GM19455 (cell line): ENCODE measurements at regions not wholly inside any gene's neighbourhood (a gene's known extent, or its start where the extent isn't known, plus 50 kb on each side); places are given as distances from the start of the nearest gene placed in this dataset.

Experiments used
- ATAC-seq: cut with Tn5 transposase; IDR thresholded peaks from one replicate; pipeline ENCODE4 v1.9.1; 2021; ENCODE audit not compliant: unreplicated experiment

DNA sequence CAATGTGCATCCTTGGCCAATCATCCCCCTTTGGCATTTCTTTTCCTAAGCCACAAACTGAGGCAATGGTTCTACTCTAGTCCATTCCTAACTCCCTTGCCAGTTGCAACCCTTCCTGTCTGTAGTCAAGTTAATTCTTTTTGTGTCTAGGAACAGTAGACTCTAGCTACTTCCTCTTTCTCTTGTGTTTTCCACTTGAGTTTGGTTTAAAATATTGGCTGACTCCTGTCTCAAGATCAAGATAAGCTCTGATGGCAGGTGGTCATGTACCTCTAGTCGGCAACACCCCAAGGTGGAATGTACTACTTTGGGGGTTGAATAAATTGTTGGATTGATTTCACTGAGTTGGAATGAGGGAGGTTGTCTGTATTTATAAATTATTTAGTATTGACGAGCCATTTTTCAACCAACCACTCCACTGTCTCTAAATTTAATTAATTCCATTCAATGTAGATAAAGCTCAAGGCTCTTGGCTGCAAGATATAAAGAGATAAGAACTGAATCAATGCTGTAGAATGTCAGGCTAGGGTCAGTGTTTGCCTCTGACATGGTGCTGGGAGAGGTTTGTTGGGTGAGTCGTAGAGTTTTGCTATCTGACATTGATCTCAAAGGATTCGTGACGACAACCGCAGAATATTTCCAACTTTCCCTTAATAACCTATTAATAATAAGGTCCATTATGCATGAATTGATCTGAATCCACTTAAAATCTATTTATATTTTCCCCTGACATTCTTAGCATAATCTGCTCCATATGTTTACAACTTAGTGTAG is 188.7 kb upstream of the APCDD1 start:
- ATAC-seq = no peak

DNA sequence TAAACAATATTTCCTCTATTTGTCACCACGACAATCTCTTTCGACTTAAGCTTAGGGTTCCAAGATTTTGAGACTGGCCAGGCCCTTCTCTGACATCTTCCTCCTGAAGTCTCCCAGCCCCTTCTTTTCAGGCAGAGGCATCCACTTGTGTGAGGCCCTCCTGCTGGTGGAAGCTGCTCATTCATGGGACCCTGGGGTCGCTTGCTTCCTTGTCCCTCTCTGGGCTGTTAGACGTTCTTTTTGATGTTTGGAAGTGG is 188.2 kb upstream of the APCDD1 start:
- no peak for ATAC-seq

DNA sequence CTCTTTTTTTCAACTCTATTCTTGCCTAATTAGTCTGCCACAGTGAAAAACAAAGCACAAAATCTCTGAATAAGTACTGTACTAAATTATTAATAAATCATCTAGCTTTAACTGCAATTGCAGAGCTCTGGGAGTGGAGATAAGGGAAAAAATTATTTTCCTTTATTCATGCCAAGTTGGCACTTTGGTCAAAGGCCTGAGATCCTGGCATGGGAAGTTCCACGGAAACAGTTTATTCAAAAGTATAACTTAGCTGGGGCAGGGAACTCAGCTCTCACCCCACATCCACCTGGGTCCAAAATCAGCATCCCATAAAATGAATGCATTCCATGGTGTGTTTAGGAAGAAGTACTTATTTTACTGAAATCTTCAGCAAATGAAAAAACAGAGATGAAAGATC is 185.2 kb upstream of the APCDD1 start:
- ATAC-seq = no peak

DNA sequence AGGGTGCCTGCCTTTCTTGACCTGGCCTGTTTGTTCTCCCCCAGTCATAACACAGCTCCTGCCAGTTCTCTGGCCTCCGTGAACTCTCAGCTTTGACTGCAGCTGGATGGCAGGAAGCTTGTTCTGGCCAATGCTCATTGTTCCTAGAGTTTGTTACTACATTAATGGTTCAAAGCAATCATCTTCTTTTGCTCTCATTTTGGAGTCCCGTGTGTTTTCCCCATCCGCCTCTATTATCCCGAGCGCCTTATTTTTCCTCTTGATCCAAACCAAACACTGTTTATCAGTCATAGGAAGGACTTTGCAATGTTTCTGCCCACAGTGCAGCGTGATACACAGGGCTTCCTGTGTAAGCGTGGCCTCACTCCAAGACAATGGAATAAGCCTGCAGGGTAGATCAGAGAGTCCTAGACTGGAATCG is 184.3 kb upstream of the APCDD1 start:
- no peak for ATAC-seq

DNA sequence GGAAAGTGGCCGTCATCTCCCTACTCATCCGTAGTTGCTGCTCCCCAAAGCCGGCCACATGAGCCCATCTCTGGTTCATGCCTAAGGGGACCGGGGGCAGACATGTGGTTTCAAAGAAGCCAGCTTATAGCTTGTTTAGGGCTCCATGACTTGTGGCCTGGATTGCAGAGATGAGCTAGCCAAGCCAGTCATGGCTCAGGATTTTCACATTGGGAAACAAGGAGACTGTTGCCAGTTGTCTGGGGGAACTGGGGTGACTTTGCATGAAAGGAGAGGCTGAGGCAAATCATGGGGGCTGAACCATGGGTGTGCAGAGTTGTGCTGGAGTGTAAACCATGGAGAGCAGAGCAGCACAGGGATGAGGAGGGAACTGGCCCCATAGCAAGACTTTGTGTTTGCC is 183.0 kb upstream of the APCDD1 start:
- ATAC-seq = no peak

DNA sequence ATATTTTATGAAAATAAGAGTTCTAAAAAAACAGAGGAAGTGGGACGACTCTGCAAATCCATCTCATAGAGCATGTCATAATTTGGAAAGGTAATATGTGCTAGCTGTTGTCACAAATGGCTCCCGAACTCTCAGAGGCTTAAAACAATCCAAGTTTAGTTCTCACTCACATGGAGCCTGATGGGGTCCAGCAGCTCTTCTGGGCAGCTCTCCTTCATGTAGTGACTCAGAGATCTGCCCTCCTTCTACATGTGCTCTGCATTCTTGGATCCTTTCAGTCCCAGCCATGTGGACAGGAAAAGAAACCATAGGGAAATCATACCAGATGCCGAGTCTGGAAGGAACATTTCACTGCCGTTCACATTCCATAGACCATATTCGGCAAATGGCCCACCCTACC is 180.1 kb upstream of the APCDD1 start:
- no peak for ATAC-seq

DNA sequence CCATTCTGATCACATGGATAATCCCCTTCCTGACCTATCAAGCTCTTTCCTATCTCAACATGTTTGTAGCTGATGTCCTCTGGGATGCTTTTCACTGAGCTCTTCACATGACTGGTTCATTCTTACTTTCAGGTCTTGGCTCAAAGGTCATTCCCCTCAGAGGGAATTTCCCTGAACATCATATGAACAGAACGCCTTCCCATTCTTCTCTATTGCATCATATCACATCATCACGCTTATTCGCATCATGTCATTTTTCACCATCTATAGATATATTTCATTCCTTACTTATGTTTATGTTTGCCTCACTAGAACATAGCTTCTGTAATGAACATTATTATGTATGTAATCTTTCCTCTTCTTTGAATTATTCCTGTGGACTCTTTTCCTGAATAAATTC is 178.9 kb upstream of the APCDD1 start:
- no peak for ATAC-seq

DNA sequence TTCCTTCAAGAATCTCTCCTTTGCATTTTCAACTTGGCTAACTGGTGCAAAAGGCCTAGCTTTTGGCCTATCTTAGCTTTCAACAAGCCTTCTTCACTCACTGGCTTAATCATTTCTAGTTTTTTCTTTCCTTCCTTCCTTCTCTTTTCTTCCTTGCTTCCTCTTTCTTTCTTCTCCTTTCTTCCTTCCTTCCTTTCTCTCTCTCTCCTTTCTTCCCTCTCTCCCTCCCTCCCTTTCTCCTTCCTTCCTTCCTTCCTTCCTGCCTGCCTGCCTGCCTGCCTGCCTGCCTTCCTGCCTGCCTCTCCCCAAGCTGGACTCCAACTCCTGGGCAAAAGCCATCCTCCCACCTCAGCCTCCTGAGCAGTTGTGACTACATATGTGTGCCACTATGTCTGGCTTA is 176.2 kb upstream of the APCDD1 start:
- no peak for ATAC-seq

DNA sequence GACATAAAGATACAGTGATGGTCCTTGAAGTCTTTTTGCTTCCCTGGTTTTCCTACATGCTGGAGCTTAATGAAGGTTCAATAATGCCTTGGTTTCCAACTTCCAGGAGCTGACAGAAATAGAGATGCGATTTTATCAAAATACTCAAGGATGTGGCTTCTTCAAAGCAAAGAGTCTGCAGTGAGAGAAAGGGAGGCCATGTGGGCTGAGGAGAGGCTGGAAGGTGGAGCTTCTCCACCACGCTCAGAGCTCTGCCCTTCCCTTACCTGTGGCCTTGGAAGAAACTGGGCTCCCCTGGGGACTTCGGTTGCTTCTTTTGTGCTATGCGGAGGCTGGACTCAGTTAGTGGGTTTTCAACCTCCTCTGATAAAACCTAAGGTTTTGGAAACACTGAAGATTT is 175.0 kb upstream of the APCDD1 start:
- ATAC-seq = no peak

DNA sequence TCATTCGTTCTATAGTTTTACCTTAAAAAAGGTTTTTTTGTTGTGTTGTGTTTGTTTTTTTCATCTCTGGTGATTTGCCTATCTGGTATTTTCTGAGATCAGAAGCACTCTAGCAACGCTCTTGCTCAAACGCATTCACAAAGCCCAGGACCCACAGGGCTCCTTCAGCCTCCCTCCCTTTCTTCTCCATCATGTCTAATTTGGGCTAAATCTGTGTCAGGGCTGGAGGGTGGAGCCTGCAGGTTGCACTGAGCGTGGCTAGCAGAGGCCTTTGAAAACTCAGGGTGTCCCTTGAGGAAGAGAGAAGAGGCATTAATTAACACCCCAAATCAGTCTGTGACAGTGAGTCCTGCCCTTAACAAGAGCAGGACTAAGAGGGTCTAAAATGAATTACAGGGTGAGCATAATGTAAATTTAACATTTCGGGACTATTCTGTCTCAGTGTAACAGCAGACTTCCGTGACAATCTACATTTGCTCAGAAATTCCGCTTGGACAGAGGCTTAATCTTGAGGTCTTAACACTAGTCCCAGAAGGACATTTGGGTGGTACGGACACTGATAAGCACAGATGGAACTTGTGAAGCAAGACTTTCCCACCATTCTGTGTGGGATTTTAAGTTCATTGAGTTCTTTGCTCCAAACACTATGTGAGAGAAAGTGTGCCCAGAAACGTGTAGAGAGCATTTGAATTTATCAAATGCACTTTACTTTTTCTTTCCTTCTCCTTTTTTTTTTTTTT is 174.4 kb upstream of the APCDD1 start:
- no peak for ATAC-seq

DNA sequence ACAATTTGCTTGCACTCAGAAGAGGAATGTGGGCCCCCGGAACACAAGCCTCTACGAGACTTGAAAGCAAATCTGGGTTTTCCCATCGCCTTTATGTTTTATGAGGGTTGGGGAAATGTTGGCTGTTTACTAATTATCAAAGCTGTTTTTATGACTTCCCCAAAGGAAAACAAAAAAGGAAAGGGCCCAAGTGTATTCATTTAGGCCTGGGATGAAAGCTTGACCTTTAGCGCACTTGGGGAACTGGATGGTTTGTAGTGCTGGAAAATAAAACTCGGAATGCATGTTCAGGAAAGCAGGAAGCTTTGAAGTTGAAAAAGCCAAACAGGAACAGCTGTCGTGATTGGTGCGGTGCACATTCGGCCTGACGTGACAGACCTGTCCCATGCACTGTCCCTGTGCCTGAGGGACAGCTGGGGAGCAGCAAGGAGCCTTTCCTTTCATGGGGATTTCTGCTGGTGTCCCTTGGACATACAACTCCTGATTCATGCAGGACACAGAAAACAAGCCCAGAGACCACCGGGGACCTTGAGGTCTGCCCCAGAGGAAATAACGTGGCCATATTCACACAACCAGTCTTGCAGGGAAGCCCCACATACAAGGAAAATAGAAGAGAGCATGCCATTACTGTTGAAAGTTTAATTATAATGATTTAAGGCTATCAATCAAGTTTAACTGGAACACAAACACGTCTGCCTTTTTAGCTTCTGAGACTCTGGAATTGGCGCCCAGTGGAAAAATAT is 169.7 kb upstream of the APCDD1 start:
- ATAC-seq = no peak

DNA sequence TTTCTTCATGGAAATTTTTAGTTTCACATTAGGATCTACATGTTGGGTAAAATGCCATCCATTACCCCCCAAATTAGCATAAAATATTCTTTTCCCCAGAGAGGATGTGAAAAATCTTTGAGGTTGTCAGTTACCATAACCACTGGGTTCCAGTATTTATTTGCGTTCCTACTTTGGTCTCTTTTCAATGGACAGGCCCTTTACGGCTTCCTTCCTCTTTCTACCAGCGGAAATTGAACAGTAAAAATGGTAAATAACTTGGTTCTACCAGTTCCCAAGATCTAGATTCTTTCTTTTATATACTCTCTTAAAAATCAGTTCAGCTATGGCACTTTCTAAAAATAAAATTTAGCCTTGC is 169.2 kb upstream of the APCDD1 start:
- no peak for ATAC-seq

DNA sequence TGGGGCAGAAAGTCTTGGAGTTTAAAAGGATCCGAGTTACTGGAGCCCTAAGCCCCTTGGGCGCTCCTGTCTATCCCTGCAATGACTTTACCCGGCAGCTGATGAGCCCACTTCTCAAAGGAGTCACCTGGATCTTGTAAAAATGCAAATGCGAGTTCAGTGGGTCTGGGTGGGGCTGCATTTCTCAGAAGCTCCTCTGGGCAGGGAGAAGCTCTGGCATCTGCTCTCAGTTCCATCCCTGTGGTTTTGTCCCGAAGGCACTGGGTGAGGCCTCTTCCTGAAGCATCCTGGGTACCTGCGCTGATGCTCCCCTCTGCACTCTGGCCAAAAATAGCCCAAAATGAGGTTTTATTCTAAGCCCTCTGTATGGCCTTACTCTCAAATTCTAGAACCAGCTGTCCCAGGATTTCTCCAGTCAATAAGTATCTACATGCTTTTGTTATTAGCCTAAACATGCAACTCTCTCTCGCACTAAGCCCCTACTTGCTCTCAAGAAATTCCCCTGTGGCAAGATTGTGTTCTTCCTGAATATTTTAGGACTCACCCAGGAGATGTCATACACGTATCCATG is 167.8 kb upstream of the APCDD1 start:
- ATAC-seq = no peak

DNA sequence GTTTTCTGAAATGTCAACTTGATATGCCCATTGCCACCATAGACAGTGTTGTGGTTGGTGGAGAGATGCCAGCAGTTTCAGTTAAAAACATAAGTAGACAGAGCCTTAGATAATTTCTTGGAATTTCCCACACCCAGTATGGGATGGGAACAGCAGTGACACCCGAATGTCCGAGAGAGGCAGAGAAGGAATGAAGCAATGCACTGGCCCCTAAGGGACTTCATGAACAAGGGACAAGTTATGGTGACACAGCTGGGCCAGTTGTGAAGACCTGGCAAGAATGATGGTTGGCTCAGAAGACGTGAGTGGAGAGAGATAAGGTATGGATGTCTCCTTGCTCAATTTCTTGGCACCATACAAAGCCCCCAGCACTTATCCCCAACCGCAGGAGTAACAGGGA is 165.2 kb upstream of the APCDD1 start:
- no peak for ATAC-seq

DNA sequence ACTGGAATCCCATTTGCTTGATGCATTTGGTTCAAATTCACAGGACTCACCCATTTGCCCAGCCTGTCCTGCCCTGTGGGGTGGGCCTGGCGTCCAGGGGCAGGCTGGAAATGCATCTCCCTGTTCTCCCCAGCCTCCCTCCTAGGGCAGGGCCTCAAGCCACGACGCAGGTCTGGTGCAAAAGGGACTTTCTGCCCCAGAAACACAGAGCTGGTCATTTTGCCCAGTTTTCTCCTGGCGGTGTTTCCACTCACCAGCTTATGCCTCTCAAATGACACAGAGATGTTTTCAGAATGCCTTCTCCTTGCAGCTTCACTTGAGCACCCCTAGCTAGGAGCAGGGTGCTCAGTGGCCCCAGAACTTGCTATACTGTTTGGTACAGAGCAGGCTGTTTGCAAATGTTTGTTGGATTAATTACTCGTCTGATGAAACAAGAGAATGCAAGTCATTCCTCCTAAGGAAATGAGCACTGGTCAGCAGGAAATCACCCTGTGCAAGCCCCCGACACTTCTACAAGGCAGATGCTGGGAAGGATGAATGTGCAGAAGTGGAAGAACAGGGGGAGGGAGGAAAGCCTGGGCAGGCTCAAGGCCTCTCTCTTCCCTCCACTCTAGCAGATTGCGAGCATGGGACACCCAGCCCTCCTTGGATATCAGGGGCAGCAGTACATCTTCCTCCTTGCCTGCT is 164.3 kb upstream of the APCDD1 start:
- no peak for ATAC-seq

DNA sequence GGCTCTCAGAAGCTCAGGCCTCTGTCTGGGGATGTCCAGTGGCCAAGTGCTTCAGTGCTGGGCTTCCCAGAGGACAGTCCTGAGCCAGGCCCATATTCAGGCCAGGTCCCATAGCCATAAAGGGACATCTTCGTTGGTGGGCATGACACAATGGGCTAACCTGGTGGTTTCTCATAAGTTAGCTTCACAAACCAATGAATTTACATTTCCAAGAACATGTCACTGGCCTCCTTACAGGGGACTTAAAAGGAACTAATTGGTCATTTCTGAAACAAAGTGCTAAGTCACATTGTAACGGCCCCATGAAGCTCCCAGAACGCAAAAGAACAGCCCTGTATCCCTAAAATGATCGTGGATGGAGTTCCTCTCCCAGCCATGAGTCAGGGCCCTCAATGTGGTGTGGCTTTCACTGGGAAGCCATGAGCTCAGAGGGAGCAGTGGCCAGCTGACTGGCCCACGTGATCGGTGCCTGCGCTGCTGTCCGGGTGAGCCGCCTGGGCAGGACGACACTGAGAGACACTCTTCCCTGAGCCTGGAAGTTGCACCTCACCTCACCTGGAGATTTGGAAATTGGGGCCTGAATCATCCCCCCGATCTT is 163.7 kb upstream of the APCDD1 start:
- ATAC-seq = no peak

DNA sequence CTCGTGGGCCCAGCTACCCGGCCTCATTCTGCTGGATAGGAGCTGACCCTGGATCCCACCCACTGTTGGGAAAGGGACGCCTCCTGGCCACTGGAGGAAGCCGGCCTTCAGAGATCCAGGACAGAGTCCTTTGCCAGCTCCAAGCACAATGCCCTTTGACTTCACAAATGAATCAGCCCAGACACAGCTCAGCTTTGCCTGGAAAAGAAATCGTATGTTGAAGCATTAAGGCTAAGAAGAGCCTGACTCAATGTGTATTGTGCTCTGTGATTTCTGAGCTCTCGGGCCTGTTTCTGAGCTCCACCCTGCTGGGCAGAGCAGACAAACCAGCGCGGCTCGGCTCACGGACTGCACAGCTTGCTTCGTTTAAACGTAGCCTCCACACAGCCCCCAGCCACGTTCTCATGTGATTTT is 162.9 kb upstream of the APCDD1 start:
- ATAC-seq = no peak

DNA sequence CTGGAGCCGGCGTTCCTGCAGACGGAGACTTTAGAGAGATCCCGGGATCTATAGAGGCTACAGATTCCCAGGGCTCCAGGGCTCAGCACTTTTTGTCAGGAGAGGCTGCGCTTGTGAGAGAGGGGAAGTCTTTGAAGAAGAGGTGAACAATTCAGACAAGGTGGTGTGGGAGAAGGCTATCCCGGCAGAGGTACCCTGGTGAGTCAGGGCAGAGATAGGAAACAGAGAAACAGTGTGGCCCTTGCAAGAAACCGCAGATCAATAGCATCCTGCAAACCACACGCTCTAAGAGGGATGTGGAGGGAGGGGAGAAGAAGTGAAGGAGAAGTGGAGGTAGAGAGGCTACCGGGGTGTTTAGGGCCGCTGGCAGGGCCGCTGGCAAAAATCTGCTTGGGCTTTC is 160.5 kb upstream of the APCDD1 start:
- ATAC-seq = no peak

DNA sequence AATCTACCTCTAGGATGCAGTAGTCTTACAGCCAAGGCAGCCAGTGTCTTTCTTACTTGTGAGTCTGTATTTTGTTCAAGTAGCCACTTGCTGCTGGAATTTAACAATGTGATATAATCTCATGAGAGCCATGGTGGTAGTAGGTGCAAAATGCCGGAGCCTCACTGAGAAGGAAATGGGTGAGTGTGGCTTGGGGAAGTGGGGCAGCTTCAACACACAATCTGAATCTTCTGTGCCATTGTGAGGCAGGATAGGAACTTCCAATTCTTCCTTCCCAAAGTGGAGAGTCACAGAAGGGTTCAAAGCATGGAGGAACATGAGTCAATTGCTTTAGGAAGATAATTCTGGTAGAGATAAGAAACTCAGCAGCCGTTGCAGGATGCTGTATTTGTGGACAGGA is 158.7 kb upstream of the APCDD1 start:
- ATAC-seq = no peak

DNA sequence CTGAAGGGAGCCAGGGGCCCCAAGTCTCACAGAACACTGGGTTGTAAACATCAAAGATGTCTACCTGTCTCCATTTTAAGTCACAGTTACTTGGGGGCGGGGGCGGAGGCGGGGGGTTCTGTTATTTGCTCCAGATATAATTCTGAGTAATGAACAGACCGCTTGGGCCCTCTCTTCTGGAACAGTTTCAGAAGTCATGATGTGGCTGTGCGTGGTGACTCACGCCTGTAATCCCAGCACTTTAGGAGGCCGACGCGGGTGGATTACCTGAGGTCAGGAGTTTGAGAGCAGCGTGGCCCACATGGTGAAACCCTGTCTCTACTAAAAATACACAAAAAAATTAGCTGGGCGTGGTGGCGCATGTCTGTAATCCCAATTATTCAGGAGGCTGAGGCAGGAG is 157.9 kb upstream of the APCDD1 start:
- ATAC-seq = no peak

DNA sequence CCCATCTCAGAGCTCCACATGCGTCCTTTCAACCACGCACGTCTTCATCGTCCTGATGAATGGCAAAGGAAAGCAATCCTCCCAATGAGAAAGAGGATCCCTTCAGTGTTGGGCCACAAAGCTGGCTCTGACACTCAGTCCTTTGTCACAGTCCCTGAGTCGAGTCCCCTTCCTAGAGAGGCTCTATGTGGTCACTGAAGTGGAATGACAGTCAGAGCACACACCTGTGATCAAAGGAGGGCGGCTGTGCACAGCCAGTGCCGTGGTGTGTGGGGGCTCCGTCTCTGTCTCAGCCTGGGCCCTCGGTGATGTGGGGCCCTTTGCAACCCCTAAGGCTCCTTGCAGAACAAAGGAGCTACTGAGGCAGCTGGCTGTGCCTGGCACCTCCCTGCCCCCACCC is 157.3 kb upstream of the APCDD1 start:
- no peak for ATAC-seq
